HuH-7.5 (cell line): ENCODE measurements at regions not wholly inside any gene's neighbourhood (a gene's known extent, or its start where the extent isn't known, plus 50 kb on each side); places are given as distances from the start of the nearest gene placed in this dataset.
"Not testable (repeated sequence)": the region's sequence is repeated elsewhere in the genome, so short reads cannot be mapped to it uniquely, and the experiment has no call there.

ENCODE experiments used
- DNase-seq: peaks from one replicate; pipeline ENCODE4 v3.0.0; 2011; ENCODE audit warnings: low spot score

DNA sequence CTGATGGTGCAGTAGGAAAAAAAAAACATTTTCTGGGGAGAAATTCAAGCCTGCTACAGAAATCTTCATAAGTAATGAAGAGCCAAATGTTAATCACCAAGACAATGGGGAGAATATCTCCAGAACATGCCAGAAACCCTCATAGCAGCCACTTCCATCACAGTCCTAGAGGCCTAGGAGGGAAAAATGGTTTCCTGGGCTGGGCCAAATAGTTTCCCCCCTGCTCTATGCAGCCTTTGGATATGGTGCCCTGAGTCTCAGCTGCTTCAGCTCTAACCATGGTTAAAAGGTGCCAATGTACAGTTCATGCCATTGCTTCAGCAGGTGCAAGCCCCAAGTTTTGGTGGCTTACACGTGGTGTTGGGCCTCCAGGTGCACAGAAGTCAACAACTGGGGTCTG lies 113.1 kb downstream of the ZNF648 start:
- no peak for DNase-seq

DNA sequence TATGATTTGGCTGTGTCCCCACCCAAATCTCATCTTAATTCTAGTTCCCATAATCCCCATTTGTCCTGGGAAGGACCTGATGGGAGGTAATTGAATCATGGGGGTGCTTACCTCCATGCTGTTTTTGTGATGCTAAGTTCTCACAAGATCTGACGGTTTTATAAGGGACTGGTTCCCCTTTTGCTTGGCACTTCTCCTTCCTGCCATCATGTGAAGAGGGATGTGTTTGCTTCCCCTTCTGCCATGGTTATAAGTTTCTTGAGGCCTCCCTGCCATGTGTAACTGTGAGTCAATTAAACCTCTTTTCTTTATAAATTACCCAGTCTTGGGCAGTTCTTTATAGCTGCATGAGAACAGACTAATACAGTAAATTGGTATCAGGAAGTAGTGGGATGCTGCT lies 114.1 kb downstream of the ZNF648 start:
- DNase-seq: no peak

DNA sequence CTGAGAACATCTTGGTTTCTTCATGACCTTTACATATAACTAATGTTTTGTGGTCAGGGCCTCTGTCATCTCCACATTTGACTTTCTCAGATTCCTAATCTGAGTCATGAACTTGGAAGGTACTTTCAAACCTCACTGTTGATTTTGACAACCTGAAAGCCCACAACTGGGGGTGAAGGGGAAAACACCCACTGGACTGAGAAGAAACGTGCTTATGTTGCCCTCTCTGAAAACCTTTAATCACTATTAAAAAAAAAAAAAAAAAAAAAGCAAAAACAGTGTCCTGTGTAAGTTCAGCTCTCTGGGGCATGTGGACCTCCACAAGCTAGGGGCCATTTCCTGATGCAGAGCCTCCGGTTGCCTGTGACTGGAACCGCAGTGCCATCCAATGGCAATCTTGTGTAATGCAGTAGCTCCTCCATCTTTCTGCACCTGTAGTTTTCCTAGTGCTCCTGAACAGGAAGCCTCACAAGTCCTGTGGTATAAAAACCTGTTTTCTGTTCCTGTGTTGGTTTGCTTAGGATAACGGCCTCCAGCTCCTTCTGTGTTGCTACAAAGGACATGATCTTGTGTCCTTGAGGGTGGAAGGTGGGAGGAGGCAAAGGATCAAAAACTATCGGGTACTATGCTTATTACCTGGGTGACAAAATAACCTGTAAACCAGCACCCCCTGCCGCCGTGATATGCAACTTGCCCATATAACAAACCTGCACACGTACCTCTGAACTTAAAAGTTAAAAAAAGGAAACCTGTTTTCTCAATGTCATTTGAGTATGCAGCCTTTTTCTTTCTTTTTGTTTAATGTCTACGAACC lies 124.5 kb downstream of the ZNF648 start:
- DNase-seq: peak; percentile 37

DNA sequence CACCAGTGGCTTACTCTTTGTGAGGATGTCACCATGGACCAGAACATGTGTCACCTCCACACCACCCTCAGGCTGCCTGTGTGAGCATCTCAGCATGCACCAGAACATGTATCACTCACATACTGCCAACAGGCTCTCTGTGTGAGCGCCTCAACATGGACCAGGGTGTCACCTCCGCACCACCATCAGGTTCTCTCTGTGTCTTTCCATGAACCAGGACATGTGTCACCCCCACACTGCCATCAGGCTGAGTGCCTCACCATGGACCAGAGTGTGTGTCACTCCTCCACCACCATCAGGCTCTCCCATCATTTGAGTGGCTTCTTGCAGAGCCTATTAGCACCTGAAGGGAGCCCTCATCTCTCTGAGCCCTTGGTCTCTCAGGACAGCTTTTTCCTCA lies 125.2 kb downstream of the ZNF648 start:
- DNase-seq: no peak

DNA sequence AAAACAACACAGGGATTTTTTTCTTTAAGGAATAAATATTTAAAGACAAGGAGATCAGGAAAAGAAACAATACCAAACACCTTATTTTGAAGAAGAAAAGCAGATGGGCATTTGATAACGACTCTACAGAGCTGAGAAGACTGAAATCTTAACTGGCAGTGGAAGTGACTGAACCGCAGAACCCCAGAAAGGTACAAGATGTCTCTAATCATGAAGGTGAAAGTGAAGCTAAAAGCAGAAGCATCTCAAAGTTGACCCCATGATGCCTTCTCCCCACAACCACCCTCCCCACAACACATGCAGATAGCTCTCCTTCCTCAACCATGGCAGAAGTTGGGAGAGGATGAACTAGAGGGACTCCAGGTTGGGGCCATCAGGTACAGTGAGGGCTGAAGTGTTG lies 129.6 kb downstream of the ZNF648 start:
- DNase-seq: no peak

DNA sequence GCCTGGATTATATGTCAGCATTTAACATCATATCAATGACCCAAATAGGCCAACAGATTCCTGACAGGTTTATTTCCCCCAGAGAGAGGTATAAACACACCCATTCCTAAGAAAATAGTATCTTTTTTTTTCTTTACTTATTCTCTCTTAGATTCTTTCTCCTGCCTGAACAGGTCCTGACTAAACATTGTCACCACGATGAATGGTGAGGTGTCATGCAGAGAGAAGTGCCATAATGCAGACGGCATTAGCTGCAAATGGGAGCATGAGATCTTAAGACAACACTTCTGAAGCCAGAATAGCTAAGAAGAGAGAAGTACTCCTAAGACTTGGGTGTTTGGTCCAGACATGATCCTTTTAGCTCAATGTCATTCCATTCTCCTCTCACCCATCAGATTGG lies 131.3 kb downstream of the ZNF648 start:
- no peak for DNase-seq

DNA sequence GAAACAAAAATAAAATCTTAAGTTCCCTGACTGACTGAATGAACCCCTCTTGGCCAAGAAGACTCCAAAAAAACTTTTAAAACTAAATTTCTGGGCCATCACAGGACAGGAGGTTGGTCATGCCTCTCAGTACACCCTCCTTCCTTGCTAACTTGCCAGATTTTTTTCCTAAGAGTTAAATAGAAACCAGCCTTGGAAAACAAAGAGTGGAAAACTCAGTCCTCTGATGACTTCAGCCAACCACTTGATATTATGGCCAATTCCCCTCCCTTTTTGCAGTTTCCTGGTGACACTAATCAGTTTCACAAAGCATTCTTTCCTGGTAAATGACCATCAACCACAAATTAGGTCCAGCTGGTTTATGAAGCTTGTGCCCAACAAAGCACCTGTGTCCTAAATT lies 134.8 kb downstream of the ZNF648 start:
- no peak for DNase-seq

DNA sequence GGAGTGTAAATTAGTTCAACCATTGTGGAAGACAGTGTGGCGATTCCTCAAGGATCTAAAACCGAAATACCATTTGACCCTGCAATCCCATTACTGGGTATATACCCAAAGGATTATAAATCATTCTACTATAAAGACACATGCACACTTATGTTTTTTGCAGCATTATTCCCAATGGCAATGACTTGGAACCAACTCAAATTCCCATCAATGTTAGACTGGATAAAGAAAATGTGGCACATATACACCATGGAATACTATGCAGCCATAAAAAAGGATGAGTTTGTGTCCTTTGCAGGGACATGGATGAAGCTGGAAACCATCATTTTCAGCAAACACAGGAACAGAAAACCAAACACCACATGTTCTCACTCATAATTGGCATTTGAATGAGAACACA lies 137.5 kb downstream of the ZNF648 start:
- DNase-seq: not testable (repeated sequence)

DNA sequence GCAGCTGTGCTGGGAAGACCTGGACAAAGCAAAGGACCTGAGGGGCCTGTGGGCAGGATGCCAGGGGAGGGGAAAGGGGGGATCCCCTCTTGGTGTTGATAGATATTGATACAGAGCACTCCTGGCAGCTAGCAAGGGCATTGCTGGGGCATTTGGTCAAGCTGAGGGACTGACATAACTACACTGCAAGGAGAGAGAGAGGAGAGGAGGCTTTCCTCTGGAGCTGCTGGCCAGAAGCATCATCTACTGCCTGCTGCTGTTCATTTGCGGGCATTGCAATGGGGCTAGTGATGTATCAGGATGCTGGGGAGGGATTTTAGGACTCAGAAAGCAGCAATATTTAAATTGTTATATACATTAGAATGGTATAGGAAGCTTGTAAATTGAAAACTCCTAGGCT lies 142.0 kb downstream of the ZNF648 start:
- no peak for DNase-seq

DNA sequence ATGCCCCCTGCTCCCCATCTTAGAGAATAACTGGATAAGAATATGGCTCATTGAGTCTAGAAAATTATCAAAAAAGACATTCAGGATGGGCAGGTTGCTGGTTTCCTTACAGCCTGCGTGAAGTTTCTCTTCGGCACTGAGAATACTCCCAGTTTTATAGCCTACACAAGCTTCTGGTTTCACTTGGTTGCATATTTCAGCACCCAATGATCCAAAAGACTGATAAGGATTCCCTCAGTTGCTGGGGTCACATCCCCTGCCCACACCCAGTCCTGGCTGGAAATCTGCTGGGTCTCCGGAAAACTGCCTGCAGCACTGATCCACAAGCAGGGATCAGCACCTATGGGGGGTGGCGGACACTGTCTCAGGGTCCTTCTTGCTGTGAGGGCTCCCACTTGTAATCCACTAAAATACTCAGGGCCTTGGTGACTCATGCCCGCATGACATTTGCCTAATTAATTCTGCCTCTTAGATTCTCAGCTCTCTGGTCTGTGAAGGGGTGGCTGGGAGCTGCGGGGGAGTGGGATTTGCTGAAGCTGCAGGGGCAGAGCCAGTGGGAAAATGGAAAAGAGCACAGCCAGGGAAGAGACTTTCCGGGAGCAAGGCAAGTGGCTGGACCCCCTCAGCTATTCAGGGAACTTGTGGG lies 142.5 kb downstream of the ZNF648 start:
- DNase-seq: no peak

DNA sequence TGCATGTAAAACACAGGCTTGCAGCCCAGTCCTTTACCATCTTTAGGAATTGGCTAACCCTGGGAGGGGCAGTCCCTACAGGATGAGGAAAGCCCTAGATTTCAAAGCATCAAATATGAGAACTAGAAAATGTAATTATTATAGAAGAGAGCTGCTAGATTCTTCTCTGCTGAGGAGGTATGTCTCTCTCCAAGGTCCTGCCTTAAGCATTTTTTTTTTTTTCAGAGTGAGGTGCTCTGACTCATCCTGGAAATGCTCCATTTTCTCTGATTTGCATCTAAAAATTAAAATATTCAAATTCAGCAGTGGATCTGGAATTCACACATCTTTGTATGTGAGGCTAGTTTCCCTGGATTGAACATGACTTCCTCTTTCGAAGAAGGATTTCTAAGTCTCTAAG lies 149.8 kb downstream of the ZNF648 start:
- DNase-seq: no peak

DNA sequence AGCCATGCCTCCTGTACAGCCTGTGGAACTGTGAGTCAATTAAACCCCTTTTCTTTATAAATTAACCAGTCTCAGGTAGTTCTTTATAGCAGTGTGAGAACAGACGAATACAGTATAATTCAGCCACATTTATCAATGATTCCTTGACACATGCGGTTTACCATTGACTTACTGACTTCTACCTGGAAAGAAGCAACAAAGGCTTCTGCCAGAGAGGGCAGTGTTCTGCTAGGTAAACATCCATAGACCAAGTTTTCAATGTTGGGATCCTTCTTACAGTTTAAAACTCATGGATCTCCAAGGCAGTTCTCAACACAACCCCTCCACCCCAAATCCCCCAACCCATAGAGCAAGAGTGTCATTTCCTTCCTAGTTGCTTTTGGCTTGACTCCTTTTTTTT lies 150.6 kb downstream of the ZNF648 start:
- DNase-seq: no peak

DNA sequence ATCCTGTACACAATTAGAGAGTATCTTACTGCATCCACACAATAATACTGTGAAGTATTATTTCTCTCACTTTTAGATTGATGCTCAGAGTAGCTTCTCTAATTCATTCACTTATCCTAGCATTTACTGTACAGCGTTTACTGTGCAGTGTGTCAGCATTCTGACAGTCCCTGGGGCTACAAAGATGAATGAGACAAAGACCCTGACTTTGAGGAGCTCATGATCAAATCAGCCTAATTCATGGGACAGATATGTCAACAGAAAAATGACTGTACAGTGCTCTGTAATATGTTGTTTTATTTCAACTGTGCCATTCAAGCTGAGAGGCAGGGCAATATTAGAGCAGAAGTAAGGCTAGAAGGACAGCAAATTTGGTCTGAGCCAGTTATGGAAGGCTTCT lies 152.5 kb downstream of the ZNF648 start:
- no peak for DNase-seq

DNA sequence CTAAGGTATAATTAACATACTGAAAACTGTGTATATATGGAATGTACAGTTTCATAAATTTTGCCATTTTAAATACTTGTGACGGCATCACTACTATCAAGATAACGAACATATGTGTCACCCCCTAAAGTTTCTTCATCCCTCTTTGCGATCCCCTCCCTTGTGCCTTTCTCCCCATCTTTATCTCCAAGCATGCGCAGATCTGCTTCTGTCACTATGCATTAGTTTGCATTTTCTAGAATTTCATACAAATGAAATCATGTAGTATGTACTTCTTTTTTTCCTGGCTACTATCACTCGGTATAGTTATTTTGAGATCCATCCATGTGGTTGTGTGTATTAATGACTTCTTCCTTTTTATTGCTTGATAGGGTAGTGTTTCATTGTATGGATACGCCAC lies 154.9 kb downstream of the ZNF648 start:
- no peak for DNase-seq

DNA sequence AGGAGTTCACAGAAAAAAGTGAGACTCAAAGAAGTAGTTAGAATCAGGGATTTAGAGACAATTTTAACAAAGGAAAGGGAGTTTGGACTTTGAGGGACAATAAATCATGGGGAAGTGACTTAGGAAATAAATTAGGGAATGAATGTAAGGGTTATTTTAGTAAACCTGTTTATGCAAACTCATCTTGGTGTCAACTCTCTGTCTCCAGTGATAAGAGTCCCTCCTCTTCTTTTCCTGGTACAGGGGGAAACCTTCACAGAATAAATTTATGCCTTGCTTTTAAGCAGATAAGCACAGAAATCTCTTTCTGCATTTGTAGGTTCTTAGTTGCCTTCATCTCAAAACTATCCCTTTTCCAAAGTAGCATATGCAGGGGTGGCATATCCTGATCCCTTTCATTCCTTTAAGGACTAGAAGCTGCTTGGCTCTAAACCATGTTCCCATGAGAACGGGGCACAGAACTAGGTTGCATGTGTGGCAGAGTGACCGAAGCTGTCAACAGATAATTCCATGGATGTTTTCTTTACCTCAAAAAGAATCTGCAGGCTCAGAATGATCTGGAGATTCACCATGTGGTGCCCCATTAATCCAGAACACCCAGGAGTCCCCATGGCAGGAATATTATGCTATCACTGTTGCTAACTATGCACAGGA lies 155.4 kb downstream of the ZNF648 start:
- DNase-seq: no peak

DNA sequence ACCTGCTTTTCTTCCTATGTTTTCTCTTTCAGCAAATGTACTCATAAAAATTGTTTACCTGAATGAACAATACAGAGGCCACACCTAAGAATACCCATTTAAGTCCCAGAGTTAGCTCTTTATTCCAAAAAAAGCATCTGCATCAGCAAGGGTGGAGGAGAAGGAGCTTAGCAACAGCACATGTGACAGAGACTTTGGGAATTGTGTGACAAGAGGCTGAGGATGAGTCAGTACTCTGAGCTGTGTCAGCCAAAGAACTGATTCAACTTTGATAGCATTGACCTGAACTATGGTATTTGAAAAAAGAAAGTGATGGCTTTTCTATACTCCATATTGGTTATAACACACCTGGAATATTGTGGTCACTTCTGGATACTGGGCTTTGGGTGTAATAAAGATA lies 162.7 kb downstream of the ZNF648 start:
- no peak for DNase-seq

DNA sequence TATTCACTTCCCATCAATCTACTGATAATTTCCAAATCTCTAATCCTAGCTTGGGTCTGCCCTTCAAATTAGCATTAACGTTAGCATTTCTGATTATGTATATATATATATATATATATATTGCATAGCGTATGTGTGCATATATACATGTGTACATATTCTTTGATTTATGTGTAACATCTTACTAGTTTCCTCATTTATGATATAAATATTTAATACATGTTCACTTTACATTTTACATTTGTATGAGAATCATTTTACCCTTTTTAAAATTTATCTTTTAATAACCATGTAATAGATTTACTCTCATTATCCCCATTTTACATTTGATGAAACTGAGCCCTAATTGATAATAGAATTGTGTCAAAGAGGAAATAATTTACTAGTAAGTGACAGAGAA lies 164.7 kb downstream of the ZNF648 start:
- no peak for DNase-seq

DNA sequence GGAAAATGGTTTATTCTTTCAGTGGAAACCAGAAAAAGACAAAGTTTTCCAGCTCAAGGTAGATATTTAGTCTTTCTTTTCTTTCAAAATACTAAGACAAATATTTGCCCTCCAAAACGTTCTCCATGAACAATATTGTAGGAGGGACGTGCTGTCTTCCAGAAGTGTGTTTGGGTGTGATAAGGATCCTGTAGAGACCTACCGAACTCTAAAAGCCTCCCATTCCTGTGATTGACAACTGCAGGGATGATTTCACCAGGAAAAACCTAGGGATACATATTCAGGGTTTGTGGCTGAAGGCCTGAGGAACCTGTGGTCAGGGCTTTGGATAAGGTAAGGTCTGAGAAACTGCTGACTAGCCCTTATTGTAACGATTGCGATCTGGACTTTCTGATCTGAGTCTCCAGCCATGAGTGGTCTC lies 167.1 kb downstream of the ZNF648 start:
- DNase-seq: no peak

DNA sequence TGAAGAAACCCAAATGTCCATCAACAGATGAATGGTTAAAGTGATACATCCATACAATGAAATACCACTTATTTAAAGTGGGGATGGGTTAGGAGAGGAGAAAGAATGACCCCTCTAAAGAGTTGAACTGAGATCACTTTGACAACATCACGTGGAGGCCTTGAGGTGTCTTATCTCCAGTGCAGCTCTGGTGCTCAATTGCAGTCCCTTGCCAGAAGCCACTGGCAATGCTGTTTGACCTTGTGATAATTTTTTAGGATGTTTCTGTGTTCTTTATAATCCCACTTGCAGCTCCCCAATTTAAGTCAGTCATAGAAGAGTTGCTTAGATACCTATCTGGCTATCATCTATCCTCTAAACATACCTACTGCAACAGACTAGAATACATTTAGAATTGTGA lies 167.6 kb downstream of the ZNF648 start:
- DNase-seq: no peak

DNA sequence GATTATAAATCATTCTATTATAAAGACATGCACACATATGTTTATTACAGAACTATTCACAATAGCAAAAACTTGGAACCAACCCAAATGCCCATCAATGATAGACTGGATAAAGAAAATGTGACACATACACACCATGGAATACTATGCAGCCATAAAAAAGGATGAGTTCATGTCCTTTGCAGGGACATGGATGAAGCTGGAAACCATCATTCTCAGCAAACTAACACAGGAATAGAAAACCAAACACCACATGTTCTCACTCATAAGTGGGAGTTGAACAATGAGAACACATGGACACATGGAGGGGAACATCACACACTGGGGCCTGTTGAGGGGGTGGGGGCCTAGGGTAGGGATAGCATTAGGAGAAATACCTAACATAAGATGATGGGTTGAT lies 168.4 kb downstream of the ZNF648 start:
- DNase-seq: not testable (repeated sequence)

DNA sequence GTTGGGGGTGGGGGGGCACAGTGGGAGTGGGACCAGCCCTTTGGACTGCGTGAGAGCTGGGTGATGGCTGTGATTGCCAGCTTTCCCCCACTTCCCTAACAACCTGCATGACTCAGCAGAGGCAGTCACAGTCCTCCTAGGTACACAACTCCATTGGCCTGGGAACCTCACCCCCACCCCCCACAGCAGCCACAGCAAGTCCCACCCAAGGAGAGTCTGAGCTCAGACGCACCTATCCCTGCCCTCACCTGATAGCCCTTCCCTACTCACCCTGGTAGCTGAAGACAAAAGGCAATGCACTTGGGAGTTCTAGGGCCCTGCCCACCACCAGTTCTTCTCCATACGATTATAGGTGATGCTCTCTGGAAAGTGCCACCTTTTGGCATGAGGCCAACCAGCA lies 188.9 kb downstream of the ZNF648 start:
- DNase-seq: no peak

DNA sequence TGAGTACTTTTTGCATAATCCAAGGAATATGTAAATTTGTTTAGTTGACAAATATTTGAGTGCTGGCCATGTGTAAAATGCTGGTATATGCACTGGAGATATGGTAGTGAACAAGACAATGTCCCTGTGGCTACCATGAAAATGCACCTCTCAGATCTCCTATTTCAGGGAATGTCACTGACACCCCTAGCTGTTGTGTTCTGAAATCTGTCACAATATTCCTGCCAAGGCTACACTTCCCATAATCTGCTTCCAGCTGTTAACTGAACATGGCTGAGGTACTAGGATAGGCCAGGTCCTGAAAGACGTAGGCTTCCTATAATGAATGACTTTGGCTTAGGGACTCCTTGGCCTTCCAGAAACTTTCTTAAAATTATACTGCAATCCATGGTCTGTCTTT lies 197.8 kb downstream of the ZNF648 start:
- DNase-seq: no peak

DNA sequence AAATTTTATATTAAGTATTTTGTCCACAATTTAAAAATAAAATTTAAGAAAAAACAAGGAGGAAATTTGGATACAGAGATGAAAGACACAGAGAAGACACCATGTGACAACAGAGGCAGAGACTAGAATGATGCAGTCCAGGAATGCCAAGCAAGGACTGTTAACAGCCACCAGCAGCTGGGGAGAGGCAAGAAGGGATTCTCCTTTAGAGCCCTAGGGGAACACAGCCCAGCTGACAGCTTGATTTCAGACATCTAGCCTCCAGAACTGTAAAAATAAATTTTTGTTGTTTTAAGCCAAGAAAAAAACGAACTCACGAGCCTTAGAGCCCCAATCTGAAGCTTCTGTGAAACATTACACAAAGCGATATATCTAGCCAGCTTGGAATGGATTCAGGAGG lies 198.5 kb downstream of the ZNF648 start:
- DNase-seq: no peak
